ENCODE measurements at regions not wholly inside any gene's neighbourhood (a gene's known extent, or its start where the extent isn't known, plus 50 kb on each side); places are given as distances from the start of the nearest gene placed in this dataset.

DNA sequence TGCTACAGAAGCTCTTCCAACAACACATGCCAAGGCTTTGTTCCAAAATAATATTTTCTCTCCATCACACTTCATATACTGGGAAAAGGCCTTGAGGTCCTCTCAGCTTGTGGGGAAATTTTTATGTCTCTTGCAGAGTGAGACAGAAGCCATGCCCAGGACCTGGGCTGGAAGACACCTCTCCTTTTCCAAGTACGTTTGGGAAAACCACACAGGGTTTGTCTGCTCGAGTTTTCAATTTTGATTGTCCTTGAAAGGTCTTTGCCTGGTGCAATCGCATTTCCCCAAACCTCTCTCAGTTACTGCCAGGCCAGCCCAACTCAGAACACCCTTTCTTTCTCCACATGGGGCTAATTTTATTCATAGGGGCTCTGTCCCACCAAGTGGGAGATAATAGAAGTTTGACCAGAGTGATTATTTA is 272.2 kb downstream of the OSR1 start:
- TF ChIP-seq, protein P1, sequence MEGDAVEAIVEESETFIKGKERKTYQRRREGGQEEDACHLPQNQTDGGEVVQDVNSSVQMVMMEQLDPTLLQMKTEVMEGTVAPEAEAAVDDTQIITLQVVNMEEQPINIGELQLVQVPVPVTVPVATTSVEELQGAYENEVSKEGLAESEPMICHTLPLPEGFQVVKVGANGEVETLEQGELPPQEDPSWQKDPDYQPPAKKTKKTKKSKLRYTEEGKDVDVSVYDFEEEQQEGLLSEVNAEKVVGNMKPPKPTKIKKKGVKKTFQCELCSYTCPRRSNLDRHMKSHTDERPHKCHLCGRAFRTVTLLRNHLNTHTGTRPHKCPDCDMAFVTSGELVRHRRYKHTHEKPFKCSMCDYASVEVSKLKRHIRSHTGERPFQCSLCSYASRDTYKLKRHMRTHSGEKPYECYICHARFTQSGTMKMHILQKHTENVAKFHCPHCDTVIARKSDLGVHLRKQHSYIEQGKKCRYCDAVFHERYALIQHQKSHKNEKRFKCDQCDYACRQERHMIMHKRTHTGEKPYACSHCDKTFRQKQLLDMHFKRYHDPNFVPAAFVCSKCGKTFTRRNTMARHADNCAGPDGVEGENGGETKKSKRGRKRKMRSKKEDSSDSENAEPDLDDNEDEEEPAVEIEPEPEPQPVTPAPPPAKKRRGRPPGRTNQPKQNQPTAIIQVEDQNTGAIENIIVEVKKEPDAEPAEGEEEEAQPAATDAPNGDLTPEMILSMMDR (IDR thresholded peaks at IDR 0.05; ENCODE audit: insufficient read depth, low read depth, low read length, missing control alignments): no peak
- no peak overlapping the region for H3K4me3 ChIP-seq (ENCODE audit: low read length)
- DNase-seq (ENCODE audit: low read depth): no peak

DNA sequence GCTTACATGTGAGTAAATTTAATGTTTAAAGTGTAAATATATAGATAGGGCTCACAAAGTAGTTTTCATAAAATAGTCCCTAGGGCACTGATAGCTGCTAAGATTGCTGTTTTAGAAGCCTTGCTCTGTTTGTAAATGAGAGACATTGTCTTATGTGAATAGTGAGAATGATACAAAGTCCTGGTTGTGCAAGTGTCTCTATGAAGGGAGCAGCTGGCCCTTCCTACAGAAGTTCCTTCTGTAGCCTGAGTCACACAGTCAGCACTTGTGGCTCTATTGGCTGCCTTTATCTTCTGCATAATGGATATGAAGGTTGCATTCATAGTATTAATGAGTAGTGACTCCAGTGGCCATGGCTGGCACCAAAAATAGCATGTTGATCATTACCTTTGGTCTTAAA is 279.7 kb downstream of the OSR1 start:
- H3K4me3 ChIP-seq (ENCODE audit: low read length): no peak overlapping the region
- TF ChIP-seq, protein P1 (IDR thresholded peaks at IDR 0.05; ENCODE audit: insufficient read depth, low read depth, low read length, missing control alignments): no peak
- DNase-seq (ENCODE audit: low read depth): peak; percentile 34

DNA sequence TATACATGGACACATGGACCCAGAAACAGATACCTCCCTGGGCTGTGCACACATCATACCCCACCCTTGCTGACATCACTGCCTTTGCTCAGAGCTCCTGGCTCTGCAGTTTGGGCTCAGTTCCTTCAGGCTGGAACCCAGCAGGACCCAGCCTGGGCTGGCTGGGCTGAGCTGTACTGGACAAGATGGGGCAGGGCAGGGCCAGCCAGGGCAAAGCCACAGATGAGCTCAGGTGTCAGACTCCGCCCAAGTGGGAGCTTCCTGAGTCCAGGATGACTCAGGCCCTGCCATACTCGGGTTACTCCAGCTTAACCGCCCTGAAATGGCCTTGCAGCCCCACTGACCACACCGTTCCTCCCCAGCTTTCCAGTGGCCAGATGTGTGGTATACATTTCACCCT is 284.9 kb downstream of the OSR1 start:
- DNase-seq (ENCODE audit: low read depth): peak; percentile 98
- H3K4me3 ChIP-seq (ENCODE audit: low read length): no peak overlapping the region
- TF ChIP-seq, protein P1 (IDR thresholded peaks at IDR 0.05; ENCODE audit: insufficient read depth, low read depth, low read length, missing control alignments): no peak

DNA sequence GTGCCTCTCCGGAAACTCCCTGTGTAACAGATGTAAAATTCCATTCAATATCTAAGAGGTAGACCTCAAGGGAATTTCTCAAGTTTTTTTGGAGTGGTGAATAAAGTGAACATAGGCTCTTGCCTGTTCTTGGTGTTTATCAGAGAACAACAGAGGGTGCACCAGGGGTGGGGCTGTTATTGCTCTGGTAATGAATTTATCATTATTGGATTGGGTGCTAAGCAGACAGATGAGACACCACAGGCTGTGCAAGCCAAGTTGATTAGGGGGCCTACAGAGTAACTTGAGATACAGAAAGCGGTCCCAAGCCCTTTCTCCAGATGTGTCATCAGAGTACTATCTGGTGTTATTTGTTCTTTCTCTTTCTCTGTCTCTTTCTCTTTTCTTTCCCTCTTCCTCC is 286.3 kb downstream of the OSR1 start:
- no peak for DNase-seq (ENCODE audit: low read depth)
- TF ChIP-seq, protein P1 (IDR thresholded peaks at IDR 0.05; ENCODE audit: insufficient read depth, low read depth, low read length, missing control alignments): no peak
- no peak overlapping the region for H3K4me3 ChIP-seq (ENCODE audit: low read length)

DNA sequence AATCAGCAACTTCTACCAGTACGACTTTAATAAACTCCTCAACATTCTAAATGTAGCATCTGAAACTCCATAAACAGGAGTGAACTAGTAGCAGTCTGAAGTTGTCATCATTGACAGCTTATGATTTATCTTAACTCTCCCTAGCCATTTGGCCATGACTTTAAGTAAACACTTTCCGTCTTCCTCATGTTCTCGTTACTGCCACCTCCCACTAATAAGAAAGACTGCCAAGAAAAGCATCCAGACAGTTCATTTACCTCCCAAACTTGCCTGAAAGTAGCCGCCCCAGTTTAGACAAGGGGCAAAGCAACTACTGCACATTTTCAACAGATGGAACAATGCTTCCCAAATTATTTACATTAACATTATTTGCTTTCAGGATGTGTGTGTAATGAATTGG is 287.5 kb downstream of the OSR1 start:
- DNase-seq (ENCODE audit: low read depth): no peak
- TF ChIP-seq, protein P1 (IDR thresholded peaks at IDR 0.05; ENCODE audit: insufficient read depth, low read depth, low read length, missing control alignments): no peak

DNA sequence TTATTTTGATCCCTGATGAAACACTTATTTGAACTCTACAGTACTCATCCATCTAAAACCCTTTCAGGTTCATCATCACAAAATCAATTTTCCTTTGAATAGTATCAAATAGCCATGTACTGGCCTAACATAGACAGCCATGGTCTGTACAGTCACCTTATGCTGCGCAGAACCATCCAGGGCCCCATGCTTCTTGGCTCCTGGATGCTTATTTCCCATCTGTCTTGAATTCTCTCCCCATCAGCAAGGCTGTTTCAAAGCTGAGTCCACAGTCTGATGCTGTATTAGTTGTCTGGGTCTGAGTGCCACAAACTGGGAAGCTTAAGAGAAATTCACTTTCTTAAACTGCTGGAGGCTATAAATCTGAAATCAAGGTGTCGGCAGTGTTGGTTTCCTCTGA is 290.2 kb downstream of the OSR1 start:
- TF ChIP-seq, protein P1 (IDR thresholded peaks at IDR 0.05; ENCODE audit: insufficient read depth, low read depth, low read length, missing control alignments): no peak
- no peak for DNase-seq (ENCODE audit: low read depth)
- H3K4me3 ChIP-seq (ENCODE audit: low read length): no peak overlapping the region

More for the DNA sequence above, 287.5 kb downstream of the OSR1 start:
- H3K4me3 ChIP-seq (ENCODE audit: low read length): no peak overlapping the region

DNA sequence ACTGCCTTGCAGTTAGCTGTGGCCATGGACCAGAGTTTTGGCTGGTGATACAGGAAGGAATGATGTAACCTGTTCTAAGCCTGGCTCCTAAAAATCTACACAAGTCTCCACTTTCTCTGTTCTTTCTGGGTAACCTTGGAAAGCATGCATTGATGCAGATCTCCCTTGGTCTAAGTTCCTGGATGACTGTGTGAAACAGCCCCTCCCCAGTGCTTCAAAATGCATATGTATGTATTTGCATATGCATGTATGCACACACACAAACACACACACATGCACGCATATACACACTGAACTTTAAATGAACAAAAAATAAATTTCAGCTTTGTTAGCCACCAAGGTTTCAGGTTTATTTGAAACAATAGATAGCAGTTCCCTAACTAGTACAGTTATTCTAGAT is 296.1 kb downstream of the OSR1 start:
- TF ChIP-seq, protein P1 (IDR thresholded peaks at IDR 0.05; ENCODE audit: insufficient read depth, low read depth, low read length, missing control alignments): no peak
- DNase-seq (ENCODE audit: low read depth): no peak
- no peak overlapping the region for H3K4me3 ChIP-seq (ENCODE audit: low read length)
